Activated T-cell treated with anti-CD3 and anti-CD28 coated beads, Interleukin-2, amount 50 U/mL, for 48 hours (primary cell): ENCODE measurements at regions not wholly inside any gene's neighbourhood (a gene's known extent, or its start where the extent isn't known, plus 50 kb on each side); places are given as distances from the start of the nearest gene placed in this dataset.
"Not testable (repeated sequence)": the region's sequence is repeated elsewhere in the genome, so short reads cannot be mapped to it uniquely, and the experiment has no call there.

ENCODE experiments used
- DNase-seq, 2 experiments: peaks; one replicate each; pipeline ENCODE4 v3.0.0-alpha.2; 2020

- DNase-seq, result no peak
These were observed 52.5 kb upstream of the WDFY3 start for GRCh38 chr4:85018983-85019382.

GRCh38 chr4:85019411-85019810 lies 52.9 kb upstream of the WDFY3 start:
- no peak for DNase-seq

- no peak for DNase-seq
These were observed 58.2 kb upstream of the WDFY3 start for GRCh38 chr4:85024671-85025070.

- no peak for DNase-seq
These were observed 62.4 kb upstream of the WDFY3 start for GRCh38 chr4:85028910-85029309.

- no peak for DNase-seq
These were observed 63.0 kb upstream of the WDFY3 start for GRCh38 chr4:85029453-85029852.

GRCh38 chr4:85030156-85030555 lies 63.7 kb upstream of the WDFY3 start:
- DNase-seq, result no peak

- not testable (repeated sequence) for DNase-seq
These were observed 67.3 kb upstream of the WDFY3 start for GRCh38 chr4:85033838-85034237.

DNA sequence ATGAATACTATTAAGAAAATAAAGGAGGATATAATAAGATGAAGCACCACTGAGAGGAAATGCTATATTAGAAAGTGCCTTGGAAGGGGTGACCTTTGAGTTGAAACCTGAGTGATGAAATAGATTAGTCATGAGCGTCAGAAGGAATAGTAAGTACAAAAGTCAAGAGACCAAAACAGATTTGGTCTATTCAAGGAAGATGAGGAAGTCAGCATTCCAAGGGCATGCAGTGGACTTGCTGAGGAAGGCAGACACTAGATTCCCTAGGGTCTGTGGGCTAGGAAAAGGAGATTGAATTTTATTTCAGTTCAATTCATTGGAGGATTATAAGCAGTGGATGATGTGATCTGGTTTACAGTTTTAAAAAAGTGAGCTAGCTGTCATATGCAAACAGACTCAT lies 73.0 kb upstream of the WDFY3 start:
- no peak for DNase-seq

DNA sequence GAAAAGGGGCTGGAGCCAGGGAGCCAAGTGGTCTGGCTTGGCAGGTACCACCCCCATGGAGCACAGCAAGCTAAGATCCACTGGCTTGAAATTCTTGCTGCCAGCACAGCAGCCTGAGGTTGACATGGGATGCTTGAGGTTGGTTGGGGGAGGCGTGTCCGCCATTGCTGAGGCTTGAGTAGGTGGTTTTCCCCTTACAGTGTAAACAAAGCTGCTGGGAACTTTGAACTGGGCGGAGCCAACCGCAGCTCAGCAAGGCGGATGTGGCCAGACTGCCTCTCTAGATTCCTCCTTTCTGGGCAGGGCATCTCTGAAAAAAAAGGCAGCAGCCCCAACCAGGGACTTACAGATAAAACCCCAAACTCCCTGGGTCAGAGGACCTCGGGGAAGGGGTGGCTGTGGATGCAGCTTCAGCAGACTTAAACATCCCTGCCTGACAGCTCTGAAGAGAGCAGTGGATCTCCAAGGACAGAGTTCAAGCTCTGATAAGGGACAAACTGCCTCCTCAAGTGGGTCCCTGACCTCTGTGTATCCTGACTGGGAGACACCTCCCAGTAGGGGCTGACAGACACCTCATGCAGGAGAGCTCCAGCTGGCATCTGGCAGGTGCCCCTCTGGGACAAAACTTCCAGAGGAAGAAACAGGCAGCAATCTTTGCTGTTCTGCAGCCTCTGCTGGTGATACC lies 77.5 kb upstream of the WDFY3 start:
- not testable (repeated sequence) for DNase-seq

- DNase-seq, result no peak
These were observed 84.2 kb upstream of the WDFY3 start for GRCh38 chr4:85050736-85051135.

DNA sequence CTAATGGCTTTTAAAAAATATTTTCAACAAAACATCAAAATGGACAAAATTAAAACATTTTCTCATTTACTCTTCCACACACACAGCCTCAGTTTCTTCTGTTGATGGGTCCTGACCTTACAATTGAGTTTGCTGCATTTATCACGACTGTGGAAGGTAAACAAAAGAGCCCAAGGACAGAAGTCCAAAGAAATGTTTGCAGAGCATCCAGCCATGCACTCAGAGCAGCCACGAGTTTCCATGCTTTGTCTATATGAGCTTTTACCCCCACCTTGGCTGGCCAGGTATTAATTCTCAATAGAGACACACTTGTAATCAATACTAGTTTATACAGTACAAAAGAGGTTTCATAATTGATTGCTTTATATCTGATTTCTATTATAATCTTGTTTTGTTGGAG lies 85.0 kb upstream of the WDFY3 start:
- DNase-seq, result no peak

DNA sequence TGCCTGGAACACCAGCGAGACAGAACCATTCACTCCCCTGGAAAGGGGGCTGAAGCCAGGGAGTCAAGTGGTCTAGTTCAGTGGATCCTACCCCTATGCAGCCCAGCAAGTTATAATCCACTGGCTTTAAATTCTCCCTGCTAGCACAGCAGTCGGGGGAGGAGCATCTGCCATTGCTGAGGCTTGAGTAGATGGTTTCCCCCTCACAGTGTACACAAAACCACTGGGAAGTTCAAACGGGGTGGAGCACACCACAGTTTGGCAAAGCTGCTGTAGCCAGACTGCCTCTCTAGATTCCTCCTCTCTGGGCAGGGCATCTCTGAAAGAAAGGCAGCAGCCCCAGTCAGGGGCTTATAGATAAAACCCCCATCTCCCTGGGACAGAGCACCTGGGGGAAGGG lies 88.4 kb upstream of the WDFY3 start:
- DNase-seq, result not testable (repeated sequence)

- DNase-seq, result no peak
These were observed 92.1 kb upstream of the WDFY3 start for GRCh38 chr4:85058551-85058950.

- DNase-seq, result no peak
These were observed 95.5 kb upstream of the WDFY3 start for GRCh38 chr4:85061974-85062373.

GRCh38 chr4:85062466-85062865 lies 96.0 kb upstream of the WDFY3 start:
- DNase-seq, result no peak

GRCh38 chr4:85067342-85067741 lies 100.9 kb upstream of the WDFY3 start:
- DNase-seq, result no peak

GRCh38 chr4:85078016-85078415 lies 111.5 kb upstream of the WDFY3 start:
- DNase-seq, result no peak

GRCh38 chr4:85081196-85081595 lies 114.7 kb upstream of the WDFY3 start:
- DNase-seq, result no peak

DNA sequence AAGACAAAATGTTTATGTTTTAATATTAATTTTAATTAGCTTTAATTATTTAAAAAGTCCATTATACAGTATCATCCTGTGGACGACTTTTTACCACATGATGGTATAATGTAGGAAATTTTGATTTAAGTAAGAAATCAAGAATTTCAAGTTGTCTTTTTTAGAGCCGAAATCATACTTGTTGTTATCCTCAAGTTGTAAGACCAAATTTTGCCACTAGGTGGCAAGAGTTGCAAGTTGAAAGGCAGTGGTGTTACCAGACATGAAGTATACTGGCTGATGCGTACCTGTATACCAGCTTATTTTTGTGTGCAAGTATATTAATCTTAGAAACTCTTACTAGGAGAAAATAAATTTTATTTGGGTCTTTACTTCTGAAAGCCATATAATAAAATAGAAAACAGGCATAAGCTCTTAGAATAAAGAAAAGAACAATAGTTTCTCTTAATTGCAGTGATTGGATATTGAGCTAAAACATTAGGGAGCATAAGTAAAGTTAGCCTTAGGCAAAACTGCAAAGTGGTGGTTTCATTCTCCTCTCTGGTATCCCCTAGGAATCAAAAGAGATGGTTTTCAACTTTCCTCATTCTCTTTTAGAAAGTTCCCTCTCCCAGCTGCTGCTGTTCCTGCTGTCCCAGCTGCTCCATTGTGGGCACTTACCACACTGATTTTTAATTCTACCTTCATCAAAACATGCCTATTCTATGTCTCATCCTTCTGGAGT lies 118.0 kb upstream of the WDFY3 start:
- no peak for DNase-seq

- no peak for DNase-seq
These were observed 120.2 kb upstream of the WDFY3 start for GRCh38 chr4:85086721-85087120.

DNA sequence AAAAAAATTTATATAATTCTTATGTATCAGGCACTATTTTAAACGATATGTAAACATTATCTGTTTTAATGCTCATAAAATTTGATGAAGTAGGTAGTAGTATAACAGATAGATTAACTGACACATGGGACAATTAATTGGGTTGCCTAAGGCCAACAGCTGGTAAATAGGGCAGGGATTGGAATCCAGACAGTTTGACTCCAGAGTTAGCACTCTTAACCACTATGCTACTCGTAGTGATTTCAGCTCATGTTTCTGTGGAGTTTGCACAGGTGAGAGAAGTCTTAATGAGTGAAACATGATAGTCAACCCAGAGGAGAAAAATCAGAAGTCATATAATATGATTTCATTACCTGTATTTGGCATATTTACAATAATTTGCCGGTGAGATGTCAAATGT lies 126.0 kb upstream of the WDFY3 start:
- DNase-seq, result no peak

GRCh38 chr4:85092943-85093342 lies 126.5 kb upstream of the WDFY3 start:
- DNase-seq, result no peak

- DNase-seq, result no peak
These were observed 128.2 kb upstream of the WDFY3 start for GRCh38 chr4:85094735-85095134.

DNA sequence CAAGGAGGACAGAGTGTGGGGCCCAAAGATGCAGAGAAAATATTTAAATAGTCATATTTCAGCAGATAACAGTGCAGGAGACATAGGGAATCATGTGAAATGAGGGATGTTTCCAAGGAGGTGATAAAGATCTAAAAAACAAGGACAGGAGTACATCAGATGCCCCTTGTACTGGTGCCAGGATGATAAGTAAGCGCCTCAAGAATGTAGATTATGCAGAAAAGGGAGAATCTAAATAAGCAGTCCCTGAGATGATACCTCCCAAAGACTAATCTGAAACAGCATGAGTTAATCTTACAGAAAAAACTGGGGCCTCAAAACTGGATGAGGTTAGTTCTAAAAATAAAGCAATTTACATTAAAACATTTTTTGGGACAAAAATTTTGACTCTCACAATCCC lies 136.1 kb upstream of the WDFY3 start:
- no peak for DNase-seq

- DNase-seq, result no peak
These were observed 139.7 kb upstream of the WDFY3 start for GRCh38 chr4:85106166-85106565.
